ENCODE measurements at regions not wholly inside any gene's neighbourhood (a gene's known extent, or its start where the extent isn't known, plus 50 kb on each side); places are given as distances from the start of the nearest gene placed in this dataset.
"Not testable (repeated sequence)": the region's sequence is repeated elsewhere in the genome, so short reads cannot be mapped to it uniquely, and the experiment has no call there.

DNA sequence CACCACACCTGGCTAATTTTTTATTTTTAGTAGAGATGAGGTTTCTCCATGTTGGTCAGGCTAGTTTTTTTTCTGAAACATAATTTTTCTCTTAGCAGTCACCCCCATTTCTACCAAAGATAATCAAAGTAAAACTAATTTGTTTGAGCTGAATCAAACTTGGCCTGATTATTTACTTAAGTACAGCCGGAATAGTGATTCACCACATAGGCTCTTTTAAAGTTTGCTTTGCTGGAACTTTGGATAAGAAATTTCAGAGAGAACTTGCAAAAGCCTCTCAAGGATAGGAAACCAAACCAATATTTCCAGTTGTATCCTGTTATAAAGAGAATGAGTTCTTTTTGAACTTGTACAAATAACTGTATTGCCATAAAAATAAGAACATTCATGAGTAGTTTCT is 105.0 kb upstream of the SYNCRIP start:
- intact Hi-C loops (cut with DNase I) = no loop called here

DNA sequence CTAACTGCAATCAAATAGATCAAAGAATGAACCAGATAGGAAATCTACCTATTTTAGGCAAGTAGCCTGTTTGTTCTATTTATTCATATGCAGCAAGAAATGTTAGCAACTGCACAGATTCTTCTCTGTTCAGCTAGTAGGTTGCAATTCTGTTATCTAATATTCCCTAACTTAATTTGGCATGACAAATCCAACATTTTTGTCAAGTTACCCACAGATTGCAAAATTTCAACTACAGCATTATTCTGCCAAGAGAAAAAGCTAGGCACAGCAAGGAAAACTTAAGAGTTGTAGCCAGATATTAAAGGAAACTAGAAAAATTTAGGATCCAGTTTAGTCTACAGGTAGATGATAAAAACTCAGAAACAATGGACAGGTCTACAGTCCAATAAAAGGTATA is 104.4 kb upstream of the SYNCRIP start:
- DNase-seq = no peak
- intact Hi-C loops (cut with DNase I) = no loop called here

More for the DNA sequence above, 105.0 kb upstream of the SYNCRIP start:
- no peak for DNase-seq

DNA sequence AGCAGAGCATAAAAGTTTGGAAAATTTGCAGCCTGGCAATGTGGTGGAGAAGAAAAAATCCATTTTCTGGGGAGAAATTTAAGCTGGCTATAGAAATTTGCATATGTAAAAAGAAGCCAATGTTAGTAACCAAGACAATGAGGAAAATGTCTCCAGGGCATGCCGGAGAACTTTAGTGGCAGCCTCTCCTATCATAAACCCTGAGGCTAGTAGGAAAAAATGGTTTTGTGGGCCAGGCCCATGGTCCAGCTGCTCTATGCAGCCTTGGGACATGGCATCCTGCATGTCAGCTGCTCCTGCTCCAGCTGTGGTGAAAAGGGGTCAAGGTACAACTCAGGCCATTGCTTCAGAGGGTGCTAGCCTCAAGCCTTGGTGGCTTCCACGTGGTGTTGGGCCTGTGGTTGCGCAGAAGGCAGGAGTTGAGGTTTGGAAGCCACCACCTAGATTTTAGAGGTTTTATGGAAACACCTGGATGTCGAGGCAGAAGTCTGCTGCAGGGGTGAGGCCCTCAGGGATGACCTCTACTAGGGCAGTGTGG is 101.8 kb upstream of the SYNCRIP start:
- intact Hi-C loops (cut with DNase I) = no loop called here
- DNase-seq = no peak

DNA sequence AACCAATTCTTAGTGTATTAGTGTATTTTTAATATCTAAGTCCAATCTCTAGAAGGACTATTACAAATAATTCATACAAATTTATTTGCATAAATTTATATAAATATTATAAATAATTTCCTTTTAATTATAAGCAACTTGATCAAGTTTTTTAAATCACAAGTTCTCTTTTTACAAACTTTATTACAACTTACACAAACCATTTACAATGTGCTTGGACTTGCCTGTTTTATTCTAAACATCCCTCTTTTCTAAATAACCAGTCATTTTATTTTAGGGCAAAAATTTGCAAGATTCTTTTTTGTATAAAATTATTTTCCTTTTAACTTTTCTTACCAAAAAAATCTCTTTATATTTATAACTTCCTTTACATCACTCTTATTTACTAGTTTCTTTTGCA is 83.5 kb upstream of the SYNCRIP start:
- intact Hi-C loops (cut with DNase I) = no loop called here
- no peak for DNase-seq

DNA sequence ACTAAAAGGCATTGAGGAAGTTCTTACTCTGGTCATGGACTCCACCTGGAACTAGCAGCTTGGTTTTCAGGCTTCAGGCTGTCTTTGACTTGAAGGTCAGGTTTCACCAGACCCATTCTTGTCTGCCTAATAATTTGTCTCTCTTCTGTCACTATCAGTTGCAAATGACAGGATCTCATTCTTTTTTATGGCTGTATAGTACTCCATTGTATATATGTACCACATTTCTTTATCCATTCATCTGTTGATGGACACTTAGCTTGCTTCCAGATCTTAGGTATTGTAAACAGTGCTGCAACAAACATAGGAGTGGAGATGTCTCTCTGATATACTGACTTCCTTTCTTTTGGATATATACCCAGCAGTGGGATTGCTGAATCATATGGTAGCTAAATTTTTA is 73.1 kb upstream of the SYNCRIP start:
- intact Hi-C loops (cut with DNase I) = no loop called here
- DNase-seq = no peak

DNA sequence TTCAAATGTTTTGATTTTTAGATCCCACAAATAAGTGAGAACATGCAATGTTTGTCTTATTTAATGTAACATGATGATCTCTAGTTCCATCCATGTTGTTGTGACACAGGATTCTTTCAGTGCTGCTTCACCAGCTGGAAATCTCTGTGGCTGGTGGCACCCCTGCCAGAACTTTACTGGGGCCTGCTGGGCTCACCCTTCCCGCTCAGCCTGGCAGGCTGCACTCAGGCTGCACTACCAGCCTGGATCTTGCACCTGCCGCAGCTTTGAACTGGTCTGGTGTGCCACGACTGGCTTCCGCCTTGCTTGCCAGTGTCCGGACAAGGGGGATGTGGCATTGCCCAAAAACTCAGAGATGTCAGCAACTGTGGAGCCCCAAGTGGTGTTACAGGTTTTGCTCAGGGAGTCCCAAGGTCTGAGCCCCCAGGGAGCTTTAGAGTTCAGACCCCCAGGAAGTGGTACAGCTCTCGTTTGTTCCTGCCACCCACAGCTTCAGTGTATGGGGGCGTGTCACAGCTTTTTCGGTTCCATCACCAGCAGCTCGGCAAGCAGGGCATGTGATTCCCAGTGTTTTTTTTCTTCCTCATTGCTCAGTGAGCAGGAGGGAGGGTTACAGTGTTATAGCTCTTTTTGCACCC is 72.3 kb upstream of the SYNCRIP start:
- intact Hi-C loops (cut with DNase I) = no loop called here
- DNase-seq = peak in 13 of 42 donors; percentile 5 to 48 (median 17)

DNA sequence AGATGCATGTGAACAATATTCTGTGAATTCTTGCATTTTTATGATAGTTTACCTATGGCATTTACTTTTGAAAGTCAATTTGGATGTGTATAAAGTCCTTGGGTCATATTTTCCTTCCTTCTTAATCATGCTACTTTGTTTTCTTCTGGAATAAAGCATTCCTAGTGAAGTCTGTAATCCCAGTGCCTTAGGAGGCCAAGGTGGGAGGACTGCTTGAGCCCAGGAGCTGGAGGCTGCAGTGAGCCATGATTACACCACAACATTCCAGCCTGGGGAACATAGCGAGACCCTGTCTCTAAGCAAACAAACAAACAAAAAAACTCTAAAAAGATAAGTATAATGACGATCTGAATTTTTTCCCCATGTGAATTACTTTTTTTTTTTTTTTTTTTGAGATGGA is 69.7 kb upstream of the SYNCRIP start:
- no peak for DNase-seq
- intact Hi-C loops (cut with DNase I) = no loop called here

DNA sequence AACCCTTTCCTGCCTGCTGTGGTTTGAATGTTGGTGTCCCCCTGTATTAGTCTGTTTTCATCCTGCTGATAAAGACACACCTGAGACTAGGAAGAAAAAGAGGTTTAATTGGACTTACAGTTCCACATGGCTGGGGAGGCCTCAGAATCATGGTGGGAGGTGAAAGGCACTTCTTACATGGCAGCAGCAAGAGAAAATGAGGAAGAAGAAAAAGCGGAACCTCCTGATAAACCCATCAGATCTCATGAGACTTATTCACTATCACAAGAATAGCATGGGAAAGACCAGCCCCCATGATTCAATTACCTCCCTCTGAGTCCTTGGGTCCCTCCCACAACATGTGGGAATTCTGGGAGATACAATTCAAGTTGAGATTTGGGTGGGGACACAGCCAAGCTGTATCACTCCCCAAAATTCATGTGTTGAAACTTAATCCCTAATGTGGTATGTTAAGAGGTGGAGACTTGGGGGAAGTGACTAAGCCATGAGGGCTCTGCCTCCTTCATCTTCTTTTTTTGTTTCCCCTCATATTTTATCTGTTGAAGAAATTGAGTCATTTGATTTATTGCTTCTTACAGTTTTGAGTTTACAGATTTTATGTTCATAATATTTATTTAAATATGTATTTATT is 64.9 kb upstream of the SYNCRIP start:
- intact Hi-C loops (cut with DNase I); DNase-seq: not testable (repeated sequence)

DNA sequence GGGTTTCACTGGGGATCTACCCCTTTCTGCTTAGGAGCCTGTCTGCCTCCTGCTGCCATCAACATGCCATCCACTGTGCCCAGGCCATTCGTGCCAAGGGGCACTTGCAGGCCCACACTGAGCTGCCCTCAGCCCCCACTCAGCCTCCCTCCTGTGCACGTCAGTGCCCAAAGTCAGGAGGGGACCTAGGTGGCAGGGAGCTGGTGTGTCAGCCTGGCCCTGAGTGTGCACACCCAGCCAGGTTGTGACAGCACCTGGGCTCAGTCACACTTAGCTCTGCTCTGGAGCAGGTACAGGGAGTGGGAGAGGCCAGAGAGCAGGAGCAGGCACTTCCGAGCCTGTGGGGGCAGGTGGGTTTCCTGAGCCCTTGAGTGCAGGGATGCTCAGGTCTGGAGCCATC is 63.6 kb upstream of the SYNCRIP start:
- intact Hi-C loops (cut with DNase I) = no loop called here
- DNase-seq = no peak

DNA sequence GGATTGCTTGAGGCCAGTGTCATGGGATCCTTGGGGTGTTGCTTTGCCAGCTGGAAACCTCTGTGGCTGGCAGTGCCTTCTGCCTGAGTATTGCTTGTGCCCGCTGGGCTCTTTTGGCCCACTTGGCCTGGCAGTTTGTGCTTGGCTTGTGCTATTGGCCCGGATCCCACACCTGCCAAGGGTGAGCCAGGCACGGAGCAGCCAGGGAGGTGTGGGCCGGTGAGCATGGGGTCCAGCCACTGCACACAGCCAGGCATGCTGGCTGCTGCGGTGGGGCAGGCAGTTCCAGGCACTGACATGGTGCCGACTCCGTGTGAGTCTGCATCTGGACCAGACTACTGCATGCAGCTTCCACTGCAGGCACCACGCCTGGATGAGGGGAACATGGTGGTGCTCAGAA is 62.5 kb upstream of the SYNCRIP start:
- intact Hi-C loops (cut with DNase I) = no loop called here
- no peak for DNase-seq

DNA sequence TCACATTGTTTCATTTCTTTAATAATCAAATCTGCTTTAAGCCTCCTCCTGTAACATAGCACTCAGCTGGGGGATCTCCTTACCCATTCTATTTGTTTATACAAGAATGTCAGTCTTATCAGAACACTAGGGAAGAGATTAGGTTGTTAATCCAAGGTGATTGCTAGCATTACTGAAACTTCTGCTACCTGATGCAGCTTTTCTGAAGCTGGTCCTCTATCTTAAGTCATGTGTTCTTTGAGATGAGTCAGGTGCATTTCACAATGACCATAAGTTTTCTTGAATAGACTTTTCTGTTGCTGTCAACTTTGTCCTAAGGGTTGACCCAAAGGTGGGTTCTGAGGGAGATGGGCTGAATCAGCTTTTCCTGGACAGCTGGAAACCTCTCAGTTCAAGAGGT is 60.7 kb upstream of the SYNCRIP start:
- DNase-seq = no peak
- intact Hi-C loops (cut with DNase I) = no loop called here
